ENCODE measurements at regions not wholly inside any gene's neighbourhood (a gene's known extent, or its start where the extent isn't known, plus 50 kb on each side); places are given as distances from the start of the nearest gene placed in this dataset.
A peak's percentile ranks its signal among the peaks of the same experiment; 100 is the strongest.

DNA sequence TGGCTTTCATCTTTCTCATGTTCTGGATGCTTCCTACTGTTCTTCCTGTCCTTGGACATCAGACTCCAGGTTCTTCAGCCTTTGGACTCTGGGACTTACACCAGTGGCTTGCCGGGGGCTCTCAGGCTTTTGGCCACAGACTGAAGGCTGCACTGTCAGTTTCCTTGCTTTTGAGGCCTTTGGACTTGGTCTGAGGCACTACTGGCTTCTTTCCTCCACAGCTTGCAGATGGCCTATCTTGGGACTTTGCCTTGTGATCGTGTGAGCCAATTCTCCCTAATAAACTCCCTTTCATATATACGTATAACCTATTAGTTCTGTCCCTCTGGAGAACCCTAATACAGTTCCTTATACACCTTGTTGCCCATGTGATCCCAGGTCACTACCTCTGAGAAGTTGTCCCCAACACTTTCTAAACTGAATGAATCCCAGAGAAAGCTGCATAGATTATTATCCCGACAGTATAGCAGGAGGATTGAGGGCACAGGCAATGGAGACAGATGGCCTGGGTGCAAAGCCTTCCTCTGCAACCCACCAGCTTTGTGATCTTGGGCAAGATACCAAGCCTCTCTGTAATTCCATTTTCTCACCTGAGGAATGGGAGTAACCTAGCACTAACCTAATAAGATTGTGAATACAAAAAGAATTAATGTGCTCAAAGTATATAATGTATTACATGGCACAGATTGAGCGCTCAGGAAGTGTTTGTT is 449.6 kb upstream of the BRINP1 start:
- DNase-seq, result no peak

DNA sequence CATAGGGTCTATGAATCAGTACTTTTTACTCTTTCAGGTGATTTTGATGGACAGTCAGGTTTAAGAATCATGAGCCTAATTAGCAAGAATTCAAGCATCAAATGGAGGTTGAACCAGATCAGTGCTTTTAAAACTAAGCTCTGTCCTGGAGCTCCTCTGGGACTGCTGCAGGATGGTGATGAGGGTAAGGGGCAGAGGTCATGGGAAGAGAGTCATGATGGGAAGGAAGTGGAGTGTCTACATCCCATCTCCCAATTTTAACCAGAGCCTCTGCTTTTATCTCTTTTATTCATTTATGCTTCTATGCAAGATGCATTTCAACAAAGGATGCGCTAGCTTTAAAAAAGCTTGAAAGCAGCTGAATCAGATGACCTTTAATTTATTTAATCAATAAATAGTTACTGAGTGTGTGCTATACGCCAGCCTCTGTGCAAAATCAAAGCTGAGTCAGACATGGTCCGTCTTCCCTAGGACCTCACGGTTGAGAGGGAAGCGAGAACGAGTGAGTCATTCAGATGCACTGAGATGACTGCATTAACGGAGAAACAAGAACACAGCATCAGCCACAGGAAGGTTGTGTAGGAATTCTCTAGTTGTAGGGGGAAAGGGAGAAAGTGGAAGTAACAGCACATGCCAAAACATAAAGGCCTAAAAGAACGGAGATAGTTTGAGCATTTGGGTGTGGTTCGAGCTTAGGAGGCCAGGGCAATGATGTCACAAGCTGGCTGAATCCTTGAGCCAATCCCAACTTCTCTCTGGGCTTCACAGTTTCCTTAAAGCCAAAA is 441.6 kb upstream of the BRINP1 start:
- DNase-seq, result no peak

DNA sequence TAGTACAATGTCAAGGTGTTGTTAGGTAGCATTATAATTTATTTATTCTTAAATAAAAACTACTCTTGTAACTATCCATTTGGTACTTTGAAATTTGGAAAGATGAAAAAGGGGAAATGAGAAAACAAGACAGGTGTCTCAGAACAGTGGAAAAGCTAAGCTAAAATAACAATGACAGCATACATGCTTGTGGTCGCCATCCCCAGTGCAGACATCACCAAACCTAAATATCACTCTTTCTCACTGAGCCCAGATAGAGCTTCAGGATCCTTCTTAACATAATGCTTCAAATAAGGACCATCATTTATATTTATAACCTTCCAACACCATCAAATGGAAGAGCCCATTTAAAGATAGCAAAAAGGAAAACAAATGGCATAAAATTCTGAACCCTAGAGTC is 434.4 kb upstream of the BRINP1 start:
- DNase-seq, result no peak

DNA sequence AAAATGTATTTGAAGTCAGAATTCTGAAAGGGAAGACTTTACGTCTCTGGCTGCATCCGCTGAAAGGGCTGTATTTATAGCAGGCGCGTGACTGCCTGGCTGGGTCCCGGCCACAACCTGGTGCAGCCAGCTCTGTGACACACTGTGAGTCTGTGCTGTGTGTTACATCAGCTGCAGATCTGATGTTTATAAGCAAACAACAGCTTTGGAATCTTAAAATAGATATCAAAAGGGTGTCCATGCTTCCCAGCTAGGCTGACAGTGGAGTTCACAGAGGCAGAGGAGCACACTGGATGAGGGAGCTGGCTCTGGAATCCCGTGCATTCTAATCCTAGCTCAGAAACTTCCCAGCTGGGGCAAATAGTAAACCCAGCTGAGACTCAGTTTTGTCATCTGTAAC is 433.4 kb upstream of the BRINP1 start:
- DNase-seq, result peak; percentile 30

DNA sequence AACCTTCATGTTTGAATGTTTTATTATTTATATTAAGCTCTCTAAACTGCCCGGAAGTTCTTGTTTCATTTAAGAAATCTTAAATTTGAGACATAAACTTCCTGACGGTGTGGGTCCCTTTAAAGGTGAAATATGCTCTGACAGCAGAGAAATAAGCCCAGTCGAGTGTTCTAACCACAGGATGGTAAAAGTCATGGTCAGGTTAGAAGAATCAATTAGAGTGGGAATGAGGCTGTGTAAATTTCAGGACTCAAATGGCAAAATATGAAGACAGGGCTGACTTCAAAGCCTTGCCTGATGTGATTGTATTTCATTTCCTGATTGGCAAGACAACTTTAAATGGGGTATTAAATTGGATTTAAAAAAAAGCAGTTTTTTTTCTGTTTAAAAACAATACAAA is 432.9 kb upstream of the BRINP1 start:
- peak; percentile 15 for DNase-seq

DNA sequence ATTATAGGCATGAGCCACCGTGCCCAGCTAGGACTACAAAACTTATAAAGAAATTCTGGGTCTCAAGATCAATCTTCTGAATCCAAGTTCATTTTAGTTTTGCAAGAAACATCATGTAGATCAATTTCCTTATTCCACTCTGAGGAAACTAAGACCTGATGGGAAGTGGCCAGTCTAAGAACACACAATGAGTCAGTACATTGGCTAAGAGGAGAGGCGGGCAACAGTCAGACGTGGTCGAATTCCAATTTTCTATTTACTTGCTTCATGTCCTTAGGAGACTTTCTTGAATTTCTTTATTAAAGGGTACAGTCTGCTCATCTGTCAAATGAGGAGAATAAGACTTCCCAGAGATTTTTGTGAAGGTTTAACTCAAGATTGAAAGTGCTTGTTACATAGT is 432.1 kb upstream of the BRINP1 start:
- DNase-seq, result no peak

DNA sequence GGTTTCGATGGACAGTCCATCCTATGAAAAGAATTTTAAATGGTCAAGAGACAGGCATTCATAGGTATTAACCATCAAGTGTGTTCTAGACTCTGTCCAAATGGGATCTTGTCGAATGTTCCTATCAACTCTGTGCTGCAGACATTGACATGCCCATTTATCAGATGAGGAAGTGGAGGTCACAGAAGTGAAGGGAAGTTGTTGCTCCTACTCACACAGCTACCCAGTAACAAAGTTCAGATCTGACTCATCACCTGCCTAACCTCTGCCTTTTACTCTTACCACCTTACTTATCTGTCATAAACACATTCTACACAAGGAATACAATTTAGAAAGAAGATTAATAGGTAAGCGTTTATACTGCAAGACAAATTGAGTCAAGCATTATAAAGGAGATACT is 426.2 kb upstream of the BRINP1 start:
- DNase-seq, result no peak

DNA sequence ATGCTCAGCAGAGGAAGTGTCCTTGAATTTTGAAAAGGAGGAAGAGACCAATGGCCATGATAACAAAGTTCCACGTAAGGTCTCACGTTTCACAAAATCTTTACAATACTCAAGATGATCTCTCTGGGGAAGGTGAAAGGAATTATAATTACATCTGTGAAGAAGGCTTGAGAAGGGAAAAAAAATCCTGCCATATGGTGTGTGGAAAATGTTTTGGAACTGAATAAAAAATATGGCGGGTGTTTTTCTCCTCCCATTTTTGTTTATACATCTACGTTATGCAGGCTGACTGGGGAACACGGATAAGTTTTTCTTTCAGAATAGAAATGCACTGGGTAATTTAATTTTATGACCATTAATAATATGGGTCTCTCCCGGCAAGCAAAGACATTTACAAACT is 425.6 kb upstream of the BRINP1 start:
- peak; percentile 66 for DNase-seq

DNA sequence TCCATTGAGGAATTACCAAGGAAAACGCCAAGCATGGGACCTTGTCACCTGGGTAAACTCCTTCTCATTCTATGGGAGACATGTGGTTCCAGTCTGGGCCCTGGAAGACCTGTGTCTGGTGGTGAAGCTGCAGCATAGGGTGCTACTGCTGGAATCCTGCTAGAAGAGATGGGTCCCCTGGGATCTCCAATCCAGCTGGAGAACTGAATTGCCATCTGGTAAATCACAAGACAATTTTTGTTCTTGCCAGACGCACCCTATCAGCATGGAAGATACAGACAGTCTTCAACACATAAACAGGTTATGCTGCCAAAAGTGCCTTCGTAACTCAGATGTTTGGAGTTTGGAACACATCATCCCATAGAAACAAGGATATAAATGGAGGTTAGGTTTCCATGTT is 424.0 kb upstream of the BRINP1 start:
- DNase-seq, result peak; percentile 39

DNA sequence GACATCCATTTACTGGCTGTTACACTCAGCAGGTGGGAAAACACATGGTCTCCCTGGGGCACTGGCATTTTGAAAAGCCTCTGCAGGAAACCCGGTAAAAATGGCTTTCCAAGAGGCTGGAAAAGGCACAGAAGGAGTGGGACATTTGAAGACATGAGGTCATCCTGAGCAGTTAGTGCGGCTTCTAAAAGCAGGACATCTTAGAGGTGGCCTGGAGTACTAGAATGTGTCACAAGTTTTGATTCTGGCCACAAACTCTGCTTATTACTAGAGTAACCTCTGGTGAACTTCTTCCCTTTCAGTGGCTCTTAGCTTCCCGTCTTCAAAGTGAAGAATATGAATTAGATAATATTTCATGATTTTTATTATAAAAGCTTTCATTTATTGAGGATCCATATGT is 423.0 kb upstream of the BRINP1 start:
- peak; percentile 55 for DNase-seq

DNA sequence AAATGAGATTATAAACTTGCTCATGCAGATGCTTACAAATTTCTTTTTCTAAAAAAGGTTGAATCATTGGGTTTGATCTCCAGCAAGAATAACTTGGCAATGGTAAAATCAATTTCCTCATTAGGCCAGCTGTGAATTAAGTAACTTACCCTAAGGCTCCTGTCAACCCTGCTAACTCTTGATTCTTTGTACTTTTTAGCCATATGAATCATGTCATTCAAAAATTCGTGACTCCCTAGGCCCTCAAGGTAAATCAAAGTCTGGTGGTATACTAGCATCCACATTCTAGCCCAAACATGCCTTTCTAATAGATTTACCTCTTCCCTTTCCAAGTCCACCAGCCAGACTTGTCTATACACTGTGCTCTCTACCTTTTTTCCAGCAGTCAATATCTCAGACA is 420.8 kb upstream of the BRINP1 start:
- DNase-seq, result no peak

DNA sequence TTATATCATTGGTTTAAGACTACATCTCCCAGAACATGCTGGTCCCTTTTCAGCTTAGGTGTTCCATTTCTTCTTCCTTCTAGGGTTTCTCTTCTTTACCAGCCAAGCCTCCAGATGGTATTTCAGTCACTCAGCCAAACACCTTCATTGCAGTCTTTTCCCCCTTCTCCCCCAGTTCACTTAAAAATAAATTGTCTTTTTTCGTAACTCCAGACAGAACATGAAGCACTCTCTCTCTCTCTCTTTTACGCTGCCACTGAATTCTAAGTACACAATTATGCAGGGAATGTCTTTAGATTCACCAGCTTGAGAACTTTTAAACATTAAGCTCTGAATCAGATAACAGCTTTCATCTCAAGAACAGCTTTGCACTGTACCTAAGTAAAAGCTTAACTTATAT is 419.7 kb upstream of the BRINP1 start:
- DNase-seq, result no peak

DNA sequence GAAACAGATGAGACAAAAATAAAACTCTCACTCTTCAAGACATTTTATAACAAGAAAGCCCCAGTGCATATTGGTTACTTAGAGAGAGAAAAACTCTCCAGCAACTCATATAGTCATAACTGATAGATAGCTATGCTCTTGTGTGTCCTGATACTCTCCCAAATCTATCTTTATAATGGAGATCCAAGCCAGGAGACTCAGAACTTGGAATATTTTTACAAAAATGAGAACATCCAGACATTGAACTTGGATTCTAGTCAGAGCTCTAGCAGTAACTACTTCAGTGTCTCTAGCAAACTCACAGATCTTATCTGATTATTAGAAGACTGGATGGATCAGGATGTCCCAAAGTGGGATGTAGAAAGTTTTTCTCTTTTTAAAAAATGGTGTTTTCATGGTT is 412.7 kb upstream of the BRINP1 start:
- DNase-seq, result no peak

DNA sequence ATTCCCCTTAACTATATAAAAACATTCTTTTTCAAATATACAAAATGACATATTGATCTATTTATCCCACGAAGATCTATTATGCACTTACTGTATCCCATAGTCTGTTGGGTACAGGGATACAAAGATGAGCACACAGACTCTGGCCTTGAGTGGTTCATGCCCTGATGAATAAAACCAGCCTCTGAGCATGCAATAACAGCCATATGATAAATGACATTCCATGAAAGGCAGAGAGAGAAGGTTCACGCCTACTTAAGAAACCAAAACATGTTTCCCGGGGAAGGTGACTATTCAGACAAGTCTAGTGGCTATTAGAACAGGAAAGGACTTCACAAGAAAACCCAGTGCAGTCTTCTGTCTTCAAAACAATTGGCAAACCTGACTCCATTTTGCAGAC is 406.2 kb upstream of the BRINP1 start:
- peak; percentile 33 for DNase-seq

DNA sequence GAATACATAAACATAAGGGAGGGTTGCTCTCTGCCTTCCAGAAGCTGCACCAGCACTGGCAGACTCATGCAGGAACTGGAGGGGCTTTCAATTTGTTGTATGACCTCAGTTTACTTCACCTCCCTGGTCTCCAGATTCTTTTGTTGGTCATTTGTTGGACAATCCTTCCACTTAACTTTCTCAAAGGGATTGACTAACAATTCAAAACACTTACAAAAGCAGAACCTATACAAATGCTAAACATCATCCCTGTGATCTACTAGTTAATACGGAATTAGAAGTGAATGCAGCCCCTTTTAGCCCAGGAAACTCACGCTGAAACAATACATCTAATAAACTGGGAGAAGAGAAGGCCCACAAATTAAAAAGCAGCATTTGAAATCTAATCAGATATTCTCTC is 404.6 kb upstream of the BRINP1 start:
- no peak for DNase-seq

DNA sequence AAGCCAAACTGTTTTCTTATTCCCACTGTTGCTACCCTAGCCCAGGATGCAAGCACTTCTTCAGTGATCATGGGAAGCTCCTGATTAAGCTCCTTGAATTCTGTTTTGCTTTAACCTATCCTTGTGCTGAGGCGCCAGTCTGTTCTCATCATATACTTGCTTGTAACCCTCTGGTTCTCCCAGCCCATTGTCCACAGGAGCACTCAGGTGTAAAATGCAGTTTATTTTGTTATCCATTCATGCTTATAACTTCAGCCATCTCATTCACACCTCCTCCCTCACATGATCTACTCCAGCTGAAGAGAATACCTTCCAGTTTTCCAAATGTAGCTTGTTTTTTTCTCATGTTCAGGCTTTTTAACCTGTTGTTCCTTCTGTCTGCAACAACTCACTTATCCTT is 402.1 kb upstream of the BRINP1 start:
- peak; percentile 31 for DNase-seq

DNA sequence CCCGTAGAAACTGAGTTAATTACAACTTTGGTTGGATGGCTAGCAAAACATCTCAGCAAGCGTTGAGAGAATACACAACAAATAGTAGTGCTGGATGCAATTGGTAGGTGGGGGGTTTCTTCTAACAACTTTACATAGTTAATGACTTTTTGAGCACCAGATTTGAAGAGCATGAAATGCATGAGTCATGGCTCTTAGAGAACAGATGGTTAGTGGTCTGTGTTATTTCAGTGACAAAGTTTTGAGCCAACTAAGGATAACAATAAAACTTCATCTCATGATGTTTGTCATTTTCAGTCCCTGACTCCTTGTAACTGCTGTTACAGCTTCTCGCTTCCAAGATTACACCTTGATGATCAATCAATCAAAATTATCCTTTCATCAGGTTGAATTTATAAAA is 399.0 kb upstream of the BRINP1 start:
- peak; percentile 97 for DNase-seq

DNA sequence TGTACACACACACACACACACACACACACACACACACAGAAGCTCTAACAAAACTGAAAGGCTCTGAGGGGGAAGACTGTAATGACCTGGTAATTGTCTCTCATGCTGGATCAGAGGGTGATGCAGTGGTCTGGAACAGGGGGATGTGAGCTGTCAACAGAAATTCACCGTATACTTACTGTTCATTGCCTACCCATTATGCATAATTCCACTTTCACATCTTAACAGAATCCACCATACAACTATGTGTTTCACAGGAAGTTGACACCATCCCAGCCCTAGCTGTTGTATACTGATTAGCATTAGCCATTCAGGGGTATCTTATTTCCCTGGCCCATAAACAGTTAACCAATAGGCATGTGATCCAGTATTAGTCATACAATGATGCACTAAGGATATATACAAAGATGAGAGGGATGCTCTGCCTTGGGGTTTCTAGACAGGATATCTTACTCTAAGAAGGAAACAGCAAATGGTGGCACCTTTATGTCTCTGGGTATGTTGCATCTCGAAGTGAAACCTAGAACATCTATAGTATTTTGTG is 396.5 kb upstream of the BRINP1 start:
- peak; percentile 64 for DNase-seq

DNA sequence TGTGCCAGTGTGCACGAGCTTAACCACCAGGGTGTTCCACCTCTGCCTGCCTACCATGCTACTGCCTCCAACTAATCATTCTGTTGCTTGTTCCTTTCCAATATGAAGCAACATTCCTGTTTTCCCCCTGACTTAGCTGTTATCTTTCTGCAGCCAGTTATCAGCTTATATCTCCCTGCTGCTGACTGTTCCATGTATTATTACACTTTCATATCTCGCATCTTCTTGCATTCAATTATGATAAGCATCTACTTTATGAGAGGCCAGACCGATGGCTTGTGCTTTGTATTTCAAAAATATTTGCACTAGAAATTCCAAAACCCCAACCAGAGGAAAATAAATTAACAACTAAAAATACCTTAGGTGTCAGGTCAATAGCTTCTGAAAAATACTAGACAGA is 394.0 kb upstream of the BRINP1 start:
- no peak for DNase-seq

DNA sequence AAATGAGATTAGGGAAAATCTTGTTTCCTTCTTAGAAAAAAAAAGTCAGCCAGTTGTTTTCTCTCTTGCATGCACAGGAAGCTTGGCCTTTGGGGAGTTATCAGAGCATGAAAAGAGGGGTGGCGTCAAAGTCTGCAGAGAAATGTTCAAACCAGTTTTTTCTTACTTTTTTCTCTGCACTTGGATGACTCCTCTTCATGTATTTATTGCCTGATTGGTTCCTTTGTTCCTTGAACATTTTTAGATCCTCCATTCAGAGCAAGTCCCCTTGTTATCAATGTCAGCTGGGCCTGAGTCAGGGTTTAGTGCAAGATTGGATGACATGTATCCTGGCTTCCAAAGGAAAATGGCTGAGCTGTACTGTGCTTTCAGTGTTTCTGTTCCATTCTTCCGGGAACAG is 392.6 kb upstream of the BRINP1 start:
- DNase-seq, result no peak

DNA sequence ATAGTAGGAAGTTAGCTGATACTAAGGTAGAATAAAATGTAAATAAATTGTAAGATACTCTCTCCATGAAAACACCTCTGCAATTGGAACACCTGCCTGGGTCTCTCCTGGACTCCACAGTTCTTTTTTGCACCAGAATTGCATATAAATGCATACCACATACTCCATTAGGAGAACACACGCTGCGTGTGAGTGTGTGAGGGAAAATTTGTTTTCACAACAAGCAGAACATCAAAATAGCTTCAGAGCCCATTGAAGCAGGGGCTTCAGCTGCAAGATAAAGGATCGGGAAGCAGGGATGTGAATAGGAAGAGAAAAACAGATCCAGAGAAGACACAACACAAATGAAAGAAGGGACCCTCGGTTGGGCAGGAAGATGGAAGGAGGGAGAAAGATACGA is 389.8 kb upstream of the BRINP1 start:
- no peak for DNase-seq

DNA sequence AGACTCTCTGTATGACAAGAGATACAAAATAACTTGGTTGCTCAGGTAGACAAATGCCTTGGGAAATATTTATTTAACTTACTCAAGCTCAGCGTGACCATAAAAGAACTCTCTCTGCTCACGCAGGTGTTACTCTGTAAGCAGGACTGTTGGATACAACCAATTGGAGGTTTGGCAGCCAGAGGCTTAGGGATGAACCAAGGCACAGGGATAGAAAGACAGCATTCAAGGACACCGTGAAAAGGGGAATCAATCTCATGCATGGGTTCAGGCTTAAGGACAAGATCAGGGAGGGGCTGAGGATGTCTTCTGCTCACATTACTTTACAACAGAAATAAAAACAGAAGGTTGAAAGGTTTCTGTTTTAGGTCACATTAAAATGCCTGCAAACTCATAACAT is 389.0 kb upstream of the BRINP1 start:
- DNase-seq, result peak; percentile 77

DNA sequence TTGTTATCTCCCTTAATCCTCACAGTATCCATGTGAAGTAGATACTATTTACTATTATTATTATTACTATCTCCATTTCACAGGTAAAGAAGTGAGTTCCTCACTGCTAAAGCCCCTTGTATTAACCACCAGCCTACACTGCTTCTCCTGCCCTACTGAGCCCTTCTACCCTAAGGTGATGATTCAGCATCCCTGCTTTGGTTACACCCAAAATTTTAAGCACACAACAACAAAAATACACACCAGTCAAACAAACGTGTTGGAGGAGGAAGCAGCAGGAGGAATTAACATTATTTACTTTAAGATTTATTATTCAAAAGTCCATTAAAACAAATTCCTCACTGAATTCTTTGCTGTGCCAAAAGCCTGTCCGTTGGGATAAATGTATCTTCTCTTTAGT is 370.2 kb upstream of the BRINP1 start:
- DNase-seq, result no peak
